Uterus (tissue), 3 donors: ENCODE measurements at regions not wholly inside any gene's neighbourhood (a gene's known extent, or its start where the extent isn't known, plus 50 kb on each side); places are given as distances from the start of the nearest gene placed in this dataset.

Experiments
- DNase-seq, 2 donors: peaks; one replicate each; pipeline ENCODE4 v3.0.0-alpha.2; 2019 to 2020
- H3K27ac ChIP-seq, 2 donors: fragments of 200-600 bp; sonication (generic); 1 replicate in 1 of 2; 2 replicates in 1 of 2; pipeline ENCODE4 v1.5.1; 2016 to 2018
- H3K27me3 ChIP-seq, 2 donors: fragments of 200-600 bp; sonication (generic); one replicate each; pipeline ENCODE4 v1.5.1; 2018 to 2019; ENCODE audit warnings: control low read depth in 1 of 2
- H3K36me3 ChIP-seq, 2 donors: fragments of 200-600 bp; sonication (generic); one replicate each; pipeline ENCODE4 v1.5.1; 2019; ENCODE audit warnings: control low read depth in 1 of 2
- H3K4me1 ChIP-seq, 2 donors: fragments of 200-600 bp; sonication (generic); one replicate each; pipeline ENCODE4 v1.5.1; 2018 to 2019; ENCODE audit warnings: control low read depth in 1 of 2
- H3K4me3 ChIP-seq, 2 donors: fragments of 200-600 bp; sonication (generic); 1 replicate in 1 of 2; 2 replicates in 1 of 2; pipeline ENCODE4 v1.5.1; 2018 to 2019; ENCODE audit warnings: mild to moderate bottlenecking in 1 of 2
- H3K9me3 ChIP-seq, 2 donors: fragments of 200-600 bp; sonication (generic); one replicate each; pipeline ENCODE4 v1.5.1; 2019; ENCODE audit warnings: control low read depth in 1 of 2
- POLR2A ChIP-seq, 2 donors: fragments of 450-650 bp; IDR thresholded peaks; one replicate each; pipeline ENCODE4 v1.6.1; 2016; ENCODE audit warnings: antibody characterized with exemption in 2 of 2, mild to moderate bottlenecking in 1 of 2, moderate library complexity in 1 of 2
- intact Hi-C: fragments of 100-400 bp; cut with DNase I; formaldehyde crosslinking; loops from one replicate; pipeline ENCODE4 v1.15.1; 2023; ENCODE audit warnings: low total_unique reads
- TF ChIP-seq, protein P1 (sequence below), 4 experiments: fragments of 200-600 bp in 2 of 4; fragments of 450-650 bp in 2 of 4; sonication (generic) in 2 of 4; IDR thresholded peaks; one replicate each; pipeline ENCODE4 v1.5.1; 2016 to 2019; ENCODE audit warnings: antibody characterized with exemption in 4 of 4, mild to moderate bottlenecking in 2 of 4, moderate library complexity in 1 of 4
- donor health status: DM: yes; HTN: yes; CAD: no.

DNA sequence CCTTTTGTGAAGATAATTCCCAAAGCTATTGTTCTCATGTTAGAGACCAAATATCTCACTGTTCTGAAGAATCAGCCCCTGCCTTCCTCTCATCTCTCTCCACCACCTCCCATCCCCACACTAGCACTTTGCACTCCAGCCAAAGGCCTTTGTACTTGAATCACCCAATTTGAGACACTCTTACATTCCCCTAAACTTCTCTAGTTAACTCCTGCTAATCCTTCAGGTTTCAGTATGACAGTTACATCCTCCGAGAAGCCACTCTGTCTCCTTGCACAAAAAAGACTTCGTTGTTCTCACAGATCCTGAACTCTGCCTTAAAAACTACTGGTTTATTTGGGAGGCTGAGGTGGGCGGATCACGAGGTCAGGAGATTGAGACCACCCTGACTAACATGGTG lies 227.5 kb downstream of the PIK3R1 start:
- TF ChIP-seq, protein P1, sequence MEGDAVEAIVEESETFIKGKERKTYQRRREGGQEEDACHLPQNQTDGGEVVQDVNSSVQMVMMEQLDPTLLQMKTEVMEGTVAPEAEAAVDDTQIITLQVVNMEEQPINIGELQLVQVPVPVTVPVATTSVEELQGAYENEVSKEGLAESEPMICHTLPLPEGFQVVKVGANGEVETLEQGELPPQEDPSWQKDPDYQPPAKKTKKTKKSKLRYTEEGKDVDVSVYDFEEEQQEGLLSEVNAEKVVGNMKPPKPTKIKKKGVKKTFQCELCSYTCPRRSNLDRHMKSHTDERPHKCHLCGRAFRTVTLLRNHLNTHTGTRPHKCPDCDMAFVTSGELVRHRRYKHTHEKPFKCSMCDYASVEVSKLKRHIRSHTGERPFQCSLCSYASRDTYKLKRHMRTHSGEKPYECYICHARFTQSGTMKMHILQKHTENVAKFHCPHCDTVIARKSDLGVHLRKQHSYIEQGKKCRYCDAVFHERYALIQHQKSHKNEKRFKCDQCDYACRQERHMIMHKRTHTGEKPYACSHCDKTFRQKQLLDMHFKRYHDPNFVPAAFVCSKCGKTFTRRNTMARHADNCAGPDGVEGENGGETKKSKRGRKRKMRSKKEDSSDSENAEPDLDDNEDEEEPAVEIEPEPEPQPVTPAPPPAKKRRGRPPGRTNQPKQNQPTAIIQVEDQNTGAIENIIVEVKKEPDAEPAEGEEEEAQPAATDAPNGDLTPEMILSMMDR (IDR thresholded peaks at IDR 0.05), result no peak
- no peak for TF ChIP-seq POLR2A (IDR thresholded peaks at IDR 0.05)
- intact Hi-C loops, result no loop called here
- H3K27ac ChIP-seq, result no peak overlapping the region
- H3K4me1 ChIP-seq, result no peaks in the 10 kb centered on the region
- no peak overlapping the region for H3K4me3 ChIP-seq
- DNase-seq, result no peak
- no peaks in the 10 kb centered on the region for H3K27me3 ChIP-seq
- H3K36me3 ChIP-seq, result no peaks in the 10 kb centered on the region
- H3K9me3 ChIP-seq, result no peaks in the 10 kb centered on the region

DNA sequence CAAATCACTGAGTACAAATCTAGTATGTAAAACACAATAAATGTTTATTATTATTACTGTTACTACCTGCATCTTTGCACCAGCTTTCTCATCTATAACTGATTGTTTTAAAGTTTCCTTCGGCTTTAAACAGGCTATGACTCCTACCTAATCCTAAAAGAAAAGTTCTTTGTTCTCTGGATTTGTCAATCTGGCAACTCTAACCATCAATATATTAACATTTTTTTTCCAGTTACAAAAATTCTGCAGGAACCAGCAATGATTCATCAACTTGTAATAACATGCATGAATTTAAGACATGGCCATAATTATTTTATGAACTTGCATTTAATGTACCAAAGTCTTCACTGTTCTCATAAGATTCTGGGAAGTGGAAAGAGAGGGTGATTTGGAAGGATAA lies 228.5 kb downstream of the PIK3R1 start:
- intact Hi-C loops, result no loop called here

DNA sequence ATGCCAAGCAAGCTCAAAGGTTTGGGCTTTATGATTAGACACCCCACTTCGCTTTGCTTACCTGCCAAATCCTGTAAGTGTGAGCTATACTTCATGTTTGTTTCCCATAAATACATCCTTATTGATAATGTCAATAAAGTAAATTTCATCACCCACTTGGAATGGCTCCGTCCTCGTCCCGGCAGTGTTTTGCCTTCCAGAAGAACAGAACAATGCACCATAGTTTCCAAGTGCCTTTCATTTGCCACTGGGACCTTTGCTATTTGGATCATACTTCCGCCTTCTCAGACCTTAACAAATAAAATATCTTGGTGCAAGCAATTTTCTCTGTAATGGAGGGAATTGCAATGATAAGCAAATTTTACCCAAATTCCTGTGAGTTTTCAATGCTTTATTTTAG lies 229.3 kb downstream of the PIK3R1 start:
- Histone ChIP-seq H3K4me3 (no peak overlapping the region), H3K4me1 (no peaks in the 10 kb centered on the region), H3K27ac (peak overlapping the region in 1 of 2 donors; percentile 11), H3K27me3 (no peaks in the 10 kb centered on the region), H3K36me3 (no peaks in the 10 kb centered on the region), H3K9me3 (no peaks in the 10 kb centered on the region)
- intact Hi-C loops, result no loop called here
- no peak for DNase-seq
- TF ChIP-seq, protein P1 (IDR thresholded peaks at IDR 0.05), result no peak
- no peak for TF ChIP-seq POLR2A (IDR thresholded peaks at IDR 0.05)

More for the DNA sequence above, 228.5 kb downstream of the PIK3R1 start:
- TF ChIP-seq, protein P1 (IDR thresholded peaks at IDR 0.05), result no peak
- no peak for TF ChIP-seq POLR2A (IDR thresholded peaks at IDR 0.05)
- DNase-seq, result no peak
- H3K36me3 ChIP-seq, result no peaks in the 10 kb centered on the region
- H3K9me3 ChIP-seq, result no peaks in the 10 kb centered on the region
- H3K27ac ChIP-seq, result peak overlapping the region in 1 of 2 donors; percentile 11
- H3K4me3 ChIP-seq, result no peak overlapping the region
- no peaks in the 10 kb centered on the region for H3K4me1 ChIP-seq
- H3K27me3 ChIP-seq, result no peaks in the 10 kb centered on the region

DNA sequence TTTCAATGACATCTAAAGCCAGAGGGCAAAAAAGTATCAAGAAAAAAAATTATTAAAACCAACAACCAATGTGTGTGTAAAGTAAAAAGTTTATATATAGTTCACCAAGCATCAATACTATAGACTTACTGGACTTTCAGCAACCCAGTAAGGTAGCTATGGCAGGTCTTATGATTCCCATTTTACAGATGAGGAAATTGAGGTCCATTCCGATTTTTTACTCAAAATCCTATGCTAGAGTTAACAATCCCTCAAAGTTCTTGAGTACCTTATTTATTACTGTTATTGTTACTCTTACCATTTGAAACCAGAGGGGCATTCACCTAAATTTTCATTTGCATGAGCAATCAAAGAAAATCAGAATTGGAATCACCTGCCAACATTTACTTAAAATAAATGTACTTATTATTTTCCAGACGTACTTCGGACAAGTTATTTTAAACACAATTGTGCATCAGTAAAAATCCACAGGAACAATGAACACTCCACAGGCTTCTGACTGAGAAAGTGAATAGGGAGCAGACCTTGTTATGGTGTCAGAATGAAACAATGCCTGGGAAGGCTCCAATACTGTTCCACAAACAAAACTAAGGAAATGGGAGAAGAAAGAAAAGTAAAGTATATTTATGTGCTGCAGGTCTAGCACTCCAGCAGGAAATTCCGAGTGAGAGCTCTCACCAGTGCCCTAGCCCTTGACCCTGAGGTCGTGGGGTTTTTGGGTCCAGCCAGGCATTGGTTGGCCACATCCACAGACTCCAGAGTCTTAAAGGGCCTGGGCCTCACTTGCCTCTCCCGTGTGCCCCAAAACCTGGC lies 229.9 kb downstream of the PIK3R1 start:
- Histone ChIP-seq H3K4me3 (no peak overlapping the region), H3K36me3 (no peaks in the 10 kb centered on the region), H3K27ac (peak overlapping the region; percentile 27 to 33), H3K9me3 (no peaks in the 10 kb centered on the region), H3K4me1 (no peaks in the 10 kb centered on the region), H3K27me3 (no peaks in the 10 kb centered on the region)
- no peak for TF ChIP-seq POLR2A (IDR thresholded peaks at IDR 0.05)
- TF ChIP-seq, protein P1 (IDR thresholded peaks at IDR 0.05), result no peak
- no peak for DNase-seq
- intact Hi-C loops, result no loop called here

DNA sequence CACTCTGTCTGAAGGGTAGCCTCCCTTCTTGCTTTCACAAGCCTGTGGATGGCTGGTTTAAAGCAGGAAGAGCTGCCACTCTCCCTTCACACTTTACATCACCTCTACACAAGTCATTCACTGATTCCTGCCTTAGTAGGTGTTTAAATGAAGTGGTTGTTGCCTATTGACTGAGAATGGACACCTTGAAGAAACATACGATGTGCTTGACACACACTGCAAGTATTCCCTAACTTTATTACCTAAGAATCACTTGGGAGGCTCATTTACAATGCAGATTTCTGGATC lies 230.5 kb downstream of the PIK3R1 start:
- H3K9me3 ChIP-seq, result no peaks in the 10 kb centered on the region
- no peaks in the 10 kb centered on the region for H3K4me1 ChIP-seq
- no peaks in the 10 kb centered on the region for H3K27me3 ChIP-seq
- DNase-seq, result no peak
- no peaks in the 10 kb centered on the region for H3K36me3 ChIP-seq
- H3K4me3 ChIP-seq, result no peak overlapping the region
- intact Hi-C loops, result no loop called here
- H3K27ac ChIP-seq, result peak overlapping the region; percentile 27 to 33
- TF ChIP-seq POLR2A (IDR thresholded peaks at IDR 0.05), result no peak
- TF ChIP-seq, protein P1 (IDR thresholded peaks at IDR 0.05), result no peak
